ENCODE measurements at regions not wholly inside any gene's neighbourhood (a gene's known extent, or its start where the extent isn't known, plus 50 kb on each side); places are given as distances from the start of the nearest gene placed in this dataset.
A peak's percentile ranks its signal among the peaks of the same experiment; 100 is the strongest.

- Mint-ChIP-seq H3K27ac (no peak overlapping the region), H3K4me1 (peaks cover 33% of the 10 kb centered on the region), H3K27me3 (ENCODE audit: insufficient read depth) (peaks cover 86% of the 10 kb centered on the region), H3K36me3 (ENCODE audit: low read depth) (no peaks in the 10 kb centered on the region), H3K4me3 (peak overlapping the region; percentile 59), H3K9me3 (peaks cover 7% of the 10 kb centered on the region)
- no peaks in the 10 kb centered on the region for H3K4me1 ChIP-seq (ENCODE audit: control insufficient read depth, insufficient read depth, low read length)
- WGBS, 2 experiments (ENCODE audit: insufficient coverage in 1 of 2, insufficient read length in 1 of 2), result 2 to 5% methylated on average over 42 to 93 of the region's 93 CpGs
- H3K27me3 ChIP-seq (ENCODE audit: control insufficient read depth, insufficient read depth, low read length, poor library complexity, severe bottlenecking), result peaks cover 94% of the 10 kb centered on the region
- TF ChIP-seq, protein P1, sequence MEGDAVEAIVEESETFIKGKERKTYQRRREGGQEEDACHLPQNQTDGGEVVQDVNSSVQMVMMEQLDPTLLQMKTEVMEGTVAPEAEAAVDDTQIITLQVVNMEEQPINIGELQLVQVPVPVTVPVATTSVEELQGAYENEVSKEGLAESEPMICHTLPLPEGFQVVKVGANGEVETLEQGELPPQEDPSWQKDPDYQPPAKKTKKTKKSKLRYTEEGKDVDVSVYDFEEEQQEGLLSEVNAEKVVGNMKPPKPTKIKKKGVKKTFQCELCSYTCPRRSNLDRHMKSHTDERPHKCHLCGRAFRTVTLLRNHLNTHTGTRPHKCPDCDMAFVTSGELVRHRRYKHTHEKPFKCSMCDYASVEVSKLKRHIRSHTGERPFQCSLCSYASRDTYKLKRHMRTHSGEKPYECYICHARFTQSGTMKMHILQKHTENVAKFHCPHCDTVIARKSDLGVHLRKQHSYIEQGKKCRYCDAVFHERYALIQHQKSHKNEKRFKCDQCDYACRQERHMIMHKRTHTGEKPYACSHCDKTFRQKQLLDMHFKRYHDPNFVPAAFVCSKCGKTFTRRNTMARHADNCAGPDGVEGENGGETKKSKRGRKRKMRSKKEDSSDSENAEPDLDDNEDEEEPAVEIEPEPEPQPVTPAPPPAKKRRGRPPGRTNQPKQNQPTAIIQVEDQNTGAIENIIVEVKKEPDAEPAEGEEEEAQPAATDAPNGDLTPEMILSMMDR (conservative IDR thresholded peaks at IDR 0.05), result no peak
- H3K27ac ChIP-seq (ENCODE audit: low read depth, low read length), result no peak overlapping the region
- no peak overlapping the region for H3K9ac ChIP-seq (ENCODE audit: extremely low read depth, low read length, poor library complexity, severe bottlenecking)
- peak; percentile 84 for DNase-seq
- H3K4me3 ChIP-seq (ENCODE audit: low read length), result peak overlapping the region; percentile 78
- H3K36me3 ChIP-seq (ENCODE audit: control insufficient read depth, insufficient read depth, low read length), result no peaks in the 10 kb centered on the region
- H3K9me3 ChIP-seq (ENCODE audit: control insufficient read depth, low read length), result no peaks in the 10 kb centered on the region
These were observed 242.6 kb upstream of the TOPAZ1 start for GRCh38 chr3:43998836-43999727.

DNA sequence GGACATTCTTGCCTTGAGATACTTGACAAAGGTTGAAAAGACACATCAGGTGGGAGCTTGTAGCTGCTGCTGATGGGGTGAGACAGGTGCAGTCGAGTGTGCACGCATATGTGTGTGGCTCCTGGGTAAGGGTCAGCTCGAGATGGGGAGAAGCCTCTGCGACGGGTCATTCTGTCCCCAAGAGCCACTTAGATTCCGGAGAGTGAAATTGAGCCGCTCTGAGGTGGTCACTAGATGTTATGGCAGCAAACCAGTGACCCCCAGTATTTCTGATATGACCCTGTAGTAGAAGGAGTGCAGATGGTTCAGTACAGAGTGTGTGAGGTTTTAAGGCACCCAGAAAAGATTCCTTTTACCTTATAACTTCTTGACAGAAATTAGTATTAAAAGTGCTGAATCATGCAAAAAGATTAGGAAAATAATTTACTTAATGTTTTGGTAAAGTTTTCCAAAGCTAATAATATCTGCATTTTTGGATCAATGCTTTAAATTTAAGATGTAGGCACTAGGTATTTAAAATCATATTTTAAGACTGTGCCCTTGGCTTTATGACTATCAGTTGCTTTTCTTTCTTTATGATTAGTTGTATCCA, 241.9 kb upstream of the TOPAZ1 start:
- Histone ChIP-seq H3K36me3 (ENCODE audit: control insufficient read depth, insufficient read depth, low read length) (no peaks in the 10 kb centered on the region), H3K27me3 (ENCODE audit: control insufficient read depth, insufficient read depth, low read length, poor library complexity, severe bottlenecking) (peaks cover 91% of the 10 kb centered on the region), H3K27ac (ENCODE audit: low read depth, low read length) (no peak overlapping the region), H3K9ac (ENCODE audit: extremely low read depth, low read length, poor library complexity, severe bottlenecking) (no peak overlapping the region), H3K4me1 (ENCODE audit: control insufficient read depth, insufficient read depth, low read length) (no peaks in the 10 kb centered on the region), H3K4me3 (ENCODE audit: low read length) (peak overlapping the region; percentile 78), H3K9me3 (ENCODE audit: control insufficient read depth, low read length) (no peaks in the 10 kb centered on the region)
- Mint-ChIP-seq H3K36me3 (ENCODE audit: low read depth) (no peaks in the 10 kb centered on the region), H3K27me3 (ENCODE audit: insufficient read depth) (peaks cover 79% of the 10 kb centered on the region), H3K9me3 (peaks cover 7% of the 10 kb centered on the region), H3K4me3 (peak overlapping the region; percentile 59), H3K27ac (no peak overlapping the region), H3K4me1 (peaks cover 30% of the 10 kb centered on the region)
- 64 to 85% methylated on average over 6 to 7 of the region's 7 CpGs for WGBS, 2 experiments (ENCODE audit: insufficient coverage in 1 of 2, insufficient read length in 1 of 2)
- DNase-seq, result no peak
- TF ChIP-seq, protein P1 (conservative IDR thresholded peaks at IDR 0.05), result no peak

GRCh38 chr3:44000586-44000985, 241.1 kb upstream of the TOPAZ1 start:
- WGBS, 2 experiments (ENCODE audit: insufficient coverage in 1 of 2, insufficient read length in 1 of 2), result 93 to 97% methylated on average over 3 of the region's 3 CpGs
- TF ChIP-seq, protein P1 (conservative IDR thresholded peaks at IDR 0.05), result no peak
- Mint-ChIP-seq H3K9me3 (peaks cover 7% of the 10 kb centered on the region), H3K4me1 (peaks cover 30% of the 10 kb centered on the region), H3K36me3 (ENCODE audit: low read depth) (no peaks in the 10 kb centered on the region), H3K4me3 (no peak overlapping the region), H3K27ac (no peak overlapping the region), H3K27me3 (ENCODE audit: insufficient read depth) (peaks cover 71% of the 10 kb centered on the region)
- no peaks in the 10 kb centered on the region for H3K9me3 ChIP-seq (ENCODE audit: control insufficient read depth, low read length)
- no peak overlapping the region for H3K4me3 ChIP-seq (ENCODE audit: low read length)
- no peak overlapping the region for H3K27ac ChIP-seq (ENCODE audit: low read depth, low read length)
- H3K27me3 ChIP-seq (ENCODE audit: control insufficient read depth, insufficient read depth, low read length, poor library complexity, severe bottlenecking), result peaks cover 84% of the 10 kb centered on the region
- no peak for DNase-seq
- H3K9ac ChIP-seq (ENCODE audit: extremely low read depth, low read length, poor library complexity, severe bottlenecking), result no peak overlapping the region
- H3K36me3 ChIP-seq (ENCODE audit: control insufficient read depth, insufficient read depth, low read length), result no peaks in the 10 kb centered on the region
- no peaks in the 10 kb centered on the region for H3K4me1 ChIP-seq (ENCODE audit: control insufficient read depth, insufficient read depth, low read length)
